GM13977 (cell line): ENCODE measurements at regions not wholly inside any gene's neighbourhood (a gene's known extent, or its start where the extent isn't known, plus 50 kb on each side); places are given as distances from the start of the nearest gene placed in this dataset.

Source experiments
- DNase-seq: peaks from one replicate; pipeline ENCODE4 v3.0.0; 2012; ENCODE audit warnings: low spot score
- in situ Hi-C: fragments of 300-500 bp; cut with MboI; formaldehyde crosslinking; loops from one replicate; pipeline ENCODE4 v1.12.0; 2022; ENCODE audit warnings: low sequenced_read_pairs, low pct_unique_long_range_greater_than_20kb, mixed read lengths, inconsistent platforms; ENCODE audit not compliant: unreplicated experiment
- TF ChIP-seq, protein P1 (sequence below): IDR thresholded peaks from 2 replicates; pipeline ENCODE4 v1.5.1; 2012; ENCODE audit warnings: mild to moderate bottlenecking, control low read depth; ENCODE audit not compliant: insufficient read depth; ENCODE audit errors: extremely low read depth, missing control alignments

DNA sequence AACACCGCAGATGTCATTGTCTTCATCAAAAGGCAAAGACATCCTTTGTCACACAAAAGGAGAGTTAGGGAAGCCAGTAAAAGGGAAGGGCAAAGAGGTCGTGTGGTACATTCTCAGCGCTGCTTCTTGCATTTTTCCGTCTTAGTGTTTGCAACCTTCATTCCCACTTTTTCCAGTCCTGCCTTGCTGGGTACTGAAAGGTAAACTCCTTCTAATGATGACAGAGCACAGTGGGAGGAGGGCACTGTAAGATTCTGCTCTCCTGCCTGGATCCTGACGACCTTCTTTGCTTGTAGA, 424.3 kb upstream of the MEX3C start:
- DNase-seq = no peak
- TF ChIP-seq, protein P1, sequence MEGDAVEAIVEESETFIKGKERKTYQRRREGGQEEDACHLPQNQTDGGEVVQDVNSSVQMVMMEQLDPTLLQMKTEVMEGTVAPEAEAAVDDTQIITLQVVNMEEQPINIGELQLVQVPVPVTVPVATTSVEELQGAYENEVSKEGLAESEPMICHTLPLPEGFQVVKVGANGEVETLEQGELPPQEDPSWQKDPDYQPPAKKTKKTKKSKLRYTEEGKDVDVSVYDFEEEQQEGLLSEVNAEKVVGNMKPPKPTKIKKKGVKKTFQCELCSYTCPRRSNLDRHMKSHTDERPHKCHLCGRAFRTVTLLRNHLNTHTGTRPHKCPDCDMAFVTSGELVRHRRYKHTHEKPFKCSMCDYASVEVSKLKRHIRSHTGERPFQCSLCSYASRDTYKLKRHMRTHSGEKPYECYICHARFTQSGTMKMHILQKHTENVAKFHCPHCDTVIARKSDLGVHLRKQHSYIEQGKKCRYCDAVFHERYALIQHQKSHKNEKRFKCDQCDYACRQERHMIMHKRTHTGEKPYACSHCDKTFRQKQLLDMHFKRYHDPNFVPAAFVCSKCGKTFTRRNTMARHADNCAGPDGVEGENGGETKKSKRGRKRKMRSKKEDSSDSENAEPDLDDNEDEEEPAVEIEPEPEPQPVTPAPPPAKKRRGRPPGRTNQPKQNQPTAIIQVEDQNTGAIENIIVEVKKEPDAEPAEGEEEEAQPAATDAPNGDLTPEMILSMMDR = no peak
- in situ Hi-C loops = no loop called here

DNA sequence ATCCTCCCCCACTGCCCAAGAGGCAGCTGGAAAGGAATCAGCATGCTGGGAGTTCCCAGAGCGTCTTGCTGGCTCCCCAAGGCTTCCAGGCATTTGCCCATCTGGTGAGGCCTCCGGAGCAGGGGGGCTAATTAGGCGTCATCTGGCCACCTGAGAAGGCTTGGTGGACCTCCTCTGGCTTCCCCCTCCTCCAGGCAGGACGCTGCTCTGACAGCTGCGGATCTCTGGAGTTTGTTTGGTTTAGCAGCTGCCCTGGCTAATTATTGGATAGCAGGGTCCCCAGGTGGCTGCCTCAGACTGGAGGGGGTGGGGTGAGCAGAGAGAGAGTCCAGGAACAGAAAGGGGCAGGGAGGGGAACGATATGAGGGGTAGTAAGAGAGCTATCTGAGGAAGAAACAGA, 425.2 kb upstream of the MEX3C start:
- TF ChIP-seq, protein P1 = no peak
- in situ Hi-C loops = no loop called here
- DNase-seq = no peak

DNA sequence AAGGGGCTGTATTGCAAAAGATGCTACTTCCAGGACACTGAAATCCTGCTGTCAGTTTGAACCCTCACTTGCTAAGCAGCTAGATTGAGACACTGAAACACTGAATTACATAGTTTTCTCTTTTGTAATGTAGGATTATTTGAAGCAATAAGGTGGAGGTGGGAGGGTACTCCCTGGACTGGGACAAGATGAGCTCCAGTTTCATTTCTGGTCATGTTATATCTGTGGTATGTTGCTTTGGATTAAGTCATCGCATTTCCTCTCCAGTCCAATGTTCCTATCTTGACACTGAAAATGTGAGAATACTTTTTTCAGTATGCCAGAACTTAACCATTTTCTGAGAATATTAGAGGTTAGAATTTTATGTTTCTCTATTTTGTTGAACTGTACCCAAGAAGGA, 426.2 kb upstream of the MEX3C start:
- in situ Hi-C loops = no loop called here
- TF ChIP-seq, protein P1 = no peak

DNA sequence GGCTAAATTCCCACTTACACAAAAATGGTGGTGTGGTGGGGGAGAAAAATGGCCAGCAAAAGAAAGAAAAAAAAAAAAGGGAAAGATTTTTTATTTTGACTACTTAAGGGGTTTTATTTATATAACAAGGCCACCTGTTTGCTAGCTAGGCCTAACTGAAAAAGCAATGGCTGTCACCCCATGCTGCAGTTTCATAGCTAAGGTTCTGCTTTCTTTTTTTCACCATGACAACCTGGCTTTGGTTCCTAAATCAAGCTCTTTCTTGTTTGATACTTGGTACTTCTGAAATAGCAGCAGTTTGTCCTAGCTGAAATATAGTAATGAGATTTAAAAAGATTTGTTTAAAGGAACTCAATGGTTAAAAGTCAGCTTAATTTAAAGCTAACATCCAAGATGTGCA, 433.2 kb upstream of the MEX3C start:
- TF ChIP-seq, protein P1 = no peak
- in situ Hi-C loops = no loop called here

More for the DNA sequence above, 426.2 kb upstream of the MEX3C start:
- no peak for DNase-seq

DNA sequence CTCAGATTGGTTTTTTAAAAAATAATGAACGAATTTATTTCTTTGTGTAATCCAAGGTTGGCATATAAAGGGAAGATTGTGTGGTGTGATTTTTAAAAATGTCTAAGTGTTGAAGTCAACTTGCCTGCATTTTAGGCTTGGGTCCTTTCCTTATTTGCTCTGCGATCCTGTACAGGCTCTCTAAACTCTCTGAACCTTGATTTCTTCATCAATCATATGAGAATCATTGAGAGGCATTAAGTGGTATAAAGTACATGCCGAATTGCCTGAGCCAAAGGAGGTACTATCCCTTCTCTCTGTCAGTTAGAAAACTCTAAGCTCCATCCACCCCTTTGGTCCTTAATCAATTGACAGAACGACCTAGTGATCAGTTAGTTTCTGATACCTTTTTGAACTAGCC, 440.4 kb upstream of the MEX3C start:
- TF ChIP-seq, protein P1 = no peak
- in situ Hi-C loops = no loop called here
- no peak for DNase-seq

More for the DNA sequence above, 433.2 kb upstream of the MEX3C start:
- DNase-seq = no peak

DNA sequence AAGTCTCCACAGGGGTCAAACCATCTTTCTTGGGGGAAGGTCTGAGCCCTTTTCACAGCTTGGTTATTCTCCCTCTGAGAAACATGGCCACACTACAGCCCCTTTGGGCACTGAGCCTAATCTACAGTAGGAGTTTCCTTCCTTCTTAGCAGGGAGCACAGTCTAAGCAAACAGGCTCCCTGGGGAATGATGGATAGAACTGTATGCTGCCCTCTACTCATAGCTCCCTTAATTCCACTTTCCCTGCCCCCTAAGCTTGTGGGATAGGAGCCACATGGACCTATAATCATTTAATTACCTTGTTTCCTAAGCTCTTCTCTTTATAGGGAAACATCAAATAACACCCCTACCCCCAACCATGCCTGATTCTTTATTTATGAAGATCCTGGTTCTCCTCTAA, 442.1 kb upstream of the MEX3C start:
- TF ChIP-seq, protein P1 = no peak
- in situ Hi-C loops = no loop called here
- DNase-seq = no peak

DNA sequence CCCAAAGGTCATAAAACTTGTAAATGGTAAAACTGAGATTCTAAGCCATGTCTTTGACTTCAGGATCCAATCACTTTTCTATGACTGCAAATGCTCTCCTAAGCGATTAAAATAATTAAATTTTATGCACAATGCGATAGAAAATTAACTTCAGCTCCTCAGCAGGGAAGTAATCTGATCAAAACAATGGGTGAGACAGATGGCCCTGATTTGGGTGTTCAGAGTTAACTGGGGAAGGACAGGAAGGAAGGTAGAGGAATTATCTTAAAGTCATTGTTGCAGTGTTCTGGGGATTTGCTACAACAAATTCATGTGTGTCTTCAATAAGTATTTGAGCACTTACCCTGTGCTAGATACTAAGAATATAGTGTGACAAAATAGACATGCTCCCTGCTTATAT, 446.0 kb upstream of the MEX3C start:
- in situ Hi-C loops = no loop called here
- DNase-seq = no peak
- TF ChIP-seq, protein P1 = no peak
